DND-41 (cell line): ENCODE measurements at regions not wholly inside any gene's neighbourhood (a gene's known extent, or its start where the extent isn't known, plus 50 kb on each side); places are given as distances from the start of the nearest gene placed in this dataset.

Source experiments
- EZH2 ChIP-seq: IDR thresholded peaks from 3 replicates; pipeline ENCODE4 v1.6.1; 2012; ENCODE audit warnings: borderline replicate concordance, low read depth, mild to moderate bottlenecking, moderate library complexity, low read length, inconsistent platforms; ENCODE audit not compliant: severe bottlenecking
- TF ChIP-seq, protein P1 (sequence below): IDR thresholded peaks from 2 replicates; pipeline ENCODE4 v1.5.1; 2012; ENCODE audit warnings: borderline replicate concordance, low read length, moderate library complexity, mild to moderate bottlenecking; ENCODE audit not compliant: poor library complexity, severe bottlenecking; ENCODE audit errors: extremely low read depth

- TF ChIP-seq, protein P1, sequence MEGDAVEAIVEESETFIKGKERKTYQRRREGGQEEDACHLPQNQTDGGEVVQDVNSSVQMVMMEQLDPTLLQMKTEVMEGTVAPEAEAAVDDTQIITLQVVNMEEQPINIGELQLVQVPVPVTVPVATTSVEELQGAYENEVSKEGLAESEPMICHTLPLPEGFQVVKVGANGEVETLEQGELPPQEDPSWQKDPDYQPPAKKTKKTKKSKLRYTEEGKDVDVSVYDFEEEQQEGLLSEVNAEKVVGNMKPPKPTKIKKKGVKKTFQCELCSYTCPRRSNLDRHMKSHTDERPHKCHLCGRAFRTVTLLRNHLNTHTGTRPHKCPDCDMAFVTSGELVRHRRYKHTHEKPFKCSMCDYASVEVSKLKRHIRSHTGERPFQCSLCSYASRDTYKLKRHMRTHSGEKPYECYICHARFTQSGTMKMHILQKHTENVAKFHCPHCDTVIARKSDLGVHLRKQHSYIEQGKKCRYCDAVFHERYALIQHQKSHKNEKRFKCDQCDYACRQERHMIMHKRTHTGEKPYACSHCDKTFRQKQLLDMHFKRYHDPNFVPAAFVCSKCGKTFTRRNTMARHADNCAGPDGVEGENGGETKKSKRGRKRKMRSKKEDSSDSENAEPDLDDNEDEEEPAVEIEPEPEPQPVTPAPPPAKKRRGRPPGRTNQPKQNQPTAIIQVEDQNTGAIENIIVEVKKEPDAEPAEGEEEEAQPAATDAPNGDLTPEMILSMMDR, result no peak
- TF ChIP-seq EZH2, result no peak
These were observed 185.5 kb upstream of the SETBP1 start for GRCh38 chr18:44495151-44495550.
